NCI-H2227 treated with DMSO at 0.1 percent for 48 hours (cell line): ENCODE measurements at regions not wholly inside any gene's neighbourhood (a gene's known extent, or its start where the extent isn't known, plus 50 kb on each side); places are given as distances from the start of the nearest gene placed in this dataset.
"Not testable (repeated sequence)": the region's sequence is repeated elsewhere in the genome, so short reads cannot be mapped to it uniquely, and the experiment has no call there.

Experiments
- DNase-seq: peaks from one replicate; lab custom pipeline; 2025; lab: John Stamatoyannopoulos, UW

GRCh38 chr10:117790621-117791020 is 248.1 kb downstream of the EMX2 start:
- DNase-seq = no peak

DNA sequence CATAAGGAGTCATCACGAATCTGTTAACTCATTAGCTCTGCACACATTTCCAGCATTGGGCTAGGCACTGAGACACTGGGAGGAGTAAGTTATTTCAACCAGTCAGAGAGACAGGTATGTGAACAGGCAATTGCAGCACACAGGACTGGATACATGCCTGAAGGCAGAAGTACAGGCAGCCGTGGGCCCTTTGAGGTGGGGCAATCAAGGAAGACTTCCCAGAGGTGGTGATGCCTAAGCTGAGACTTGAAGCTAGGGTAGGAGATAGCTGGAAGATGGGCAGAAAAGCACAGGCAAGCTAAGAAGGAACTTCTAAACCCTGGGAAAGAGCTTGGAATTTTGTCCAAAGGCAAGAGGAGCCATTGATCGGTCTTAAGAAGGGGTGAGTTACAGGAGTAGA is 249.7 kb downstream of the EMX2 start:
- DNase-seq = no peak

DNA sequence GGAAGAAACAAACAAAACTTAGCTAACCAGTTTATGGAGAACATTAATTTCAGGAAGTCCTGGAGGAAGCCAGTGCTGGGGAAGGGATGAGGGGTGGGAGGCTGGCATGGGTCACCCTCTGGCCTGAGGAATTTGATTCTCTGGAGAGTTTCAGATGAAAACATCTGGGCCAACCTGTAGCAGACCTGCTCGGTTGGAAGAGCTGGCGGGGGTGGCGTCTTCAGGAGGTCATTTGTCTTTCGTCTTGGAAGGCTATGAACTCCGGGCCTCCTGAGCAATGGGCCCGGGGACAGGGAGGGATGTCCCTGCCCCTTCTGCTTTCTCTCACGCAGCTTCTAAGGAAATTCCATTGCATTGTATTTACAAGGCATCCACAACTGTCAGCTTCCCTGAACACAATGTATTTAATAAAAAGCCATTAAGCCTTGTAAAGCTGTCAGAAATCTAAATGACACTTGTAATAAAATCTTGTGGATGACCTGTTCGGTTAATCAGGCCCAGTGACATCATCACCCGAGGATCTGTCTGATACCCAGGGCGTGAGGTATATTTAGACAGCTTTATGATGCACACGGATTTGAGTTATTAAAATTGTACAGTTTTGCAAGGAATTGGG is 250.5 kb downstream of the RAB11FIP2 start:
- no peak for DNase-seq

GRCh38 chr10:117797296-117797695 is 249.4 kb downstream of the RAB11FIP2 start:
- no peak for DNase-seq

DNA sequence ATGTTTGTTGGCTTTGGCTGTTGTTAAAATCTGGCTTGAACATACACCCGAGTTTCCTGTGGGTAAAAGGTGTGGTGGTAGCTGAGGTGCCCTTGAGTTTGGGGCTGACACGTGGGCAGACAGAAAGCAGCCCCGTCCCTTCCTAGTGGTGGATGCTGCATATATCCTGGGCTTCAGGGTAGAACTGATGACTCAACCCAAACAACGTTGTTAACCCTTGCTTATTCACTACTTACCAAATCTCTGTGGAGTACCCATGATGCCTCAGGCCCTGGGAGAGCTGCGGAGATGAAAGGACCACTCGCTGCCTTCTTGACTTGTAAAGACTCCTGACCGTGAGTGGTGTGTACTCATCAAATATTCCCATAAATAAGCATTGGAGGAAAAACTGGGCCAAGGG is 245.1 kb downstream of the RAB11FIP2 start:
- no peak for DNase-seq

DNA sequence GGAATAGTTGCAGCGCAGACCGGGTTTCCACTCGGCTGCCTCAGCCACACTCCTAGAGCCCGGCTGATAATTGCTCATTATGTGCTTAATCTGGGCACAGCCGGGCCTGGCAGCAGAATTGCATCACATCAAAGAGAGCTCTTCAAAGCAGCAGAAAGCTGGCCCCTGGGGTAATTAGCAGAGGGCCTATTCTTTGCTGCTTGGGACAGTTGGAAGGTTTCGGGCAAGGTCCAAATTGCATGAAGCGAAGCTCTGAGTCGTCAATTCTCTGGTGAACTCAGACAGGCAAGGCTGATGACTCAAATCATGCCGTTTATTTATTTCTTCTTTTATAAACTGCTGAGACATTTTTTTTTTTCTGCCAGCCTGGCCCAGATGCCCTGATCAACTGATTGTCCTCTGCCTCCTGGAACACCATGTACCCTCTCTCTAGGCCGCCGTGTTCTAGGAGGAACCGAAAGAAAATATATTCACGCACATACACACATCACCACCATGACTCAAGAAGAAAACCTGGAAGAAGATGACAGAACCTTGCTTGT is 242.2 kb downstream of the RAB11FIP2 start:
- no peak for DNase-seq

- no peak for DNase-seq
Measured at GRCh38 chr10:117805139-117805538, 241.6 kb downstream of the RAB11FIP2 start.

DNA sequence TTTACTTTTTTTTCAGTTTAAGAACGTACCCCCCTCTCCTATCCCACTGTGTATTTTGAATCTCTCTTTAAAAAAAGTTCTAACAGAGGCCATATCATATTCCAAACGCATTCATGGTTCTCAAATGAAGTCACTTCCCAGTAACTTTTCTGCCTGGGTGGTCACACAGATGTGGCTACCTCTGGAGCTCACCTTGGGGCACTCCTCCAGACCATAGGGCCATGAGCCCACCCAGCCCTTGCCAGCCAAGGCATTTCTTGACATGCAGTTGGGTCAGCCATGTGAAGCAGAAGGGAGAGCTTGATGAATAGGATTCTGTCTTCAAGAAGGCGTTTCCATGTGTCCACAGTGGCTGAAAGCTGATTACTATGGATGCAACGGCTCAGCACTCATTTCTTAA is 239.3 kb downstream of the RAB11FIP2 start:
- DNase-seq = no peak

- not testable (repeated sequence) for DNase-seq
Measured at GRCh38 chr10:117815816-117816215, 230.9 kb downstream of the RAB11FIP2 start.

DNA sequence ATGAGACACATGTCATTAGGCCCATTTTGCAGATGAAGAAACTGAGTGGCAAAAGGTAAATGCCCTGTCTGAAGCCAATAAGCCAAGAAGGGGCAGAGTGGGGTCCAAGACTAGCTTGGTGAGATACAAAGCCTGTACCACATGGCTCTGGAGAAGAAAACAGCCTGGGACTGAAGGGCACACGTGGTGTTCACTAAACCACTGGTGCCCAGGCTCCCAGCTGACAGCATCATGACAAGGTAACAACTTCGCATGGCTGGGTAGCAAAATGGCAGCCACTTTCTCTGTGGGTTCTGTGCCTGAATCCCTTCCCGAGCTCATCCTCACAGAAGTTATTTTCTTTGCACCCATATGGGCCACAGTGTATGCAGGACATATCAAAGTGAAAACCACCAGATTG is 229.6 kb downstream of the RAB11FIP2 start:
- no peak for DNase-seq

DNA sequence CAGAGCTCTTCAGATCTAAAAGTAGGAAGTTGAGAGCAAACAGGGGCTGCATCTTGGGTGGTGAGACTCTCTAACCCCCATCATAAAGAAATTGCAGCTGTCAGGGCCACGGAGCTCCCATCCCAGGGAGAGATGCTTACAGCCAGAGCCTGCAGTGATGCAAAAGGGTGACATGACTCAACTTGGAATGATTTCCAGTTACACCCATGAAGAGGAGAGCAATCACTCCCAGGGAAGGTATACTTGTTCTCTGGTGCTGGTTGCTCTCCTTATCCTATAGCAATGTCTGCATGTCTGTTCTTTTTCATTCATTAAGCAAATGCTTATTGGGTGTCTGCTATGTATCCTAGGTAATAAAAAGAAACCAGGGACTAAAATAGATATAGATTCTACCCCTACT is 228.0 kb downstream of the RAB11FIP2 start:
- no peak for DNase-seq

- DNase-seq = no peak
Measured at GRCh38 chr10:117819304-117819703, 227.4 kb downstream of the RAB11FIP2 start.

DNA sequence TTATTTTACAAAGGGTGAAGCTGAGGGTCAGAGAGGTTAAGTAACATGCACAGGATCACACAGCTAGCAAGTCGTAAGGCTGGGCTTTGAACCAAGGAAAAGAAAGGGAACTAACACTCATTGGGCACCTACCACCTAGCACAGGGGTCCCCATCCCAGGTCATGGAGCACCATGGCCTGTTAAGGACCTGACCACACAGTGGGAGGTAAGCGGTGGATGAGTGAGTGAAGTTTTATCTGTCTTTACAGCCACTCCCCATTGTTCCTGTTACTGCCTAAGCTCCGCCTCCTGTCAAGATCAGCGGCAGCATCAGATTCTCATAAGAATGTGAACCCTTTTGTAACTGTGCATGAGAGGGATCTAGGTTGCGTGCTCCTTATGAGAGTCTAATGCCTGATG is 222.8 kb downstream of the RAB11FIP2 start:
- DNase-seq = no peak

- DNase-seq = no peak
Measured at GRCh38 chr10:117830205-117830604, 216.5 kb downstream of the RAB11FIP2 start.

GRCh38 chr10:117830787-117831212 is 215.9 kb downstream of the RAB11FIP2 start:
- no peak for DNase-seq

DNA sequence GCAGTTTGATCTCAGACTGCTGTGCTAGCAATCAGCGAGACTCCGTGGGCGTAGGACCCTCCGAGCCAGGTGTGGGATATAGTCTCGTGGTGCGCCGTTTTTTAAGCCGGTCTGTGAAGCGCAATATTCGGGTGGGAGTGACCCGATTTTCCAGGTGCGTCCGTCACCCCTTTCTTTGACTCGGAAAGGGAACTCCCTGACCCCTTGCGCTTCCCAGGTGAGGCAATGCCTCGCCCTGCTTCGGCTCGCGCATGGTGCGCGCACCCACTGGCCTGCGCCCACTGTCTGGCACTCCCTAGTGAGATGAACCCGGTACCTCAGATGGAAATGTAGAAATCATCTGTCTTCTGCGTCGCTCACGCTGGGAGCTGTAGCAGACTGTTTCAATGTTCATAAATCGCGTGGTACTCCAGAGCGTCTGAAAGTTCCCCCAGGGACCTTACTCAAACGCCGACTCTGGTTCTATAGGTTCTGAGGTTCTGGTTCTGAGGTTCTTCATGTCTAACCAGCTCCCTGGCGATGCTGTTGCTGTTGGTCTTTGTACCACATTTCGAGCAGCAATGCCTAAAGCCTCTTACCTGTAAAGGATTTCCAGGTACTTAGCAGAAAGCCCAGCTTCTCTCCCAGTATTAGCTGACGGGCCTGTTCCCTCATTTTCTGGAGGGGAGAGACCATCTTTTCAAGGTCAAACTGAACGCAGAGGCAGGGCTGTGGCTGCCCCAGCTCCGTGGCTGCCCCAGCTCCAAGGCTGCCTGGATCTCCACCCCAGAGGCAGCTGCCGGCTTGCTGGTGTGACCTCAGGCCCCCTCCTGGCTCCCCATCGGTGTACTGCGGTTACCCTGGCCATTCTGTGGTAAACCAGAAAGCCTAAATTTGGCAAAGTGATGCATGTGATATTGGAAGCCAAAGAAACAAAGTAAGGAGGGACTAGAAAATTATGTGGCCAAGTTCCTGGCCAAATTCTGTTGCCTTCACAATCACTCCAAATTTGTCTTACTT is 207.9 kb downstream of the RAB11FIP2 start:
- not testable (repeated sequence) for DNase-seq

DNA sequence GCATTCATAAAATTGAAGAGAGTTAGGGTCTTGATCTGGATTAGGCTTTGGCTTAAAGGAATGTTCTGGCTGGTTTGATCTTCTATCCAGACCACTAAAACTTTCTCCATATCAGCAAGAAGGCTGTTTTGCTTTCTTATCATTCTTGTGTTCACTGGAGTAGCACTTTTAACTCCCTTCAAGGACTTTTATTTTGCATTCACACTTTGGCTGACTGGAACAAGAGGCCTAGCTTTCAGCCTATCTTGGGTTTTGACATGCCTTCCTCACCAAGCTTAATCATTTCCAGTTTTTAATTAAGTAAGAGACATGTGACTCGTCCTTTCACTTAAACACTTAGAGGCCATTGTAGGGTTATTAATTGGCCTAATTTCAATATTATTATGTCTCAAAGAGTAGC is 190.3 kb downstream of the RAB11FIP2 start:
- DNase-seq = not testable (repeated sequence)

- DNase-seq = no peak
Measured at GRCh38 chr10:117860135-117860534, 186.6 kb downstream of the RAB11FIP2 start.

DNA sequence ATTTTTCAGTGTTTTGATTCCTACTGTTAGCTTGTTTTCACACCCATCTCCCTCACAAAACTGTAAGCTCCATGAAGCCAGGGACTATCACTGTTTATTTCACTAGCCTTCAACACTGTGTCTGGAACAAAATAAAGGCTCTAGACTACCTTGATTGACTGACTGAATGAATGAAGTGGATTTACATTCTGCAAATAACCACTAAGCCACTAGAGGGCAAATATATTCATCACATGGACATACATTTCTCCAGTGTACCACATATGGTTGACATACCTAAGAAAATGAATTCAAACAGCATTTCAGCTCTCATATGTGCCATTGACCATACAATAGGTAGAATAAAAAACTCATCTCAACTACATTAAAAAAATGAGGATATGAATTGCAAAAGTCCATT is 185.9 kb downstream of the RAB11FIP2 start:
- DNase-seq = no peak

DNA sequence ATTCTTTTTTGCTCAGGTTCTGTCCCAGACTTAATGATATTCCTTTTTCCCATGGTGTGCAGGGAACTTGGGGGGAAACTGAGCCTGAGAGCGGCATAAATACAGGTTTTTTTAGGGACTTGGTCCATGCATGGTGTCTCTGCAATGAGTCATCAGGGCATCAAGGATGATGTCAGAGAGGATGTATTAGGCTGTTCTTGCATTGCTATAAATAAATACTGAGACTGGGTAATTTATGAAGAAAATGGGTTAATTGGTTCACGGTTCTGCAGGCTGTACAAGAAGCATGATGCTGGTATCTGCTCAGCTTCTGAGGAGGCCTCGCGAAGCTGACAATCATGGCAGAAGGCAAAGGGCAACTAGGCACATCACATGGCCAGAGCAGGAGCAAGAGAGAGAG is 185.4 kb downstream of the RAB11FIP2 start:
- no peak for DNase-seq

GRCh38 chr10:117863771-117864170 is 183.0 kb downstream of the RAB11FIP2 start:
- no peak for DNase-seq

DNA sequence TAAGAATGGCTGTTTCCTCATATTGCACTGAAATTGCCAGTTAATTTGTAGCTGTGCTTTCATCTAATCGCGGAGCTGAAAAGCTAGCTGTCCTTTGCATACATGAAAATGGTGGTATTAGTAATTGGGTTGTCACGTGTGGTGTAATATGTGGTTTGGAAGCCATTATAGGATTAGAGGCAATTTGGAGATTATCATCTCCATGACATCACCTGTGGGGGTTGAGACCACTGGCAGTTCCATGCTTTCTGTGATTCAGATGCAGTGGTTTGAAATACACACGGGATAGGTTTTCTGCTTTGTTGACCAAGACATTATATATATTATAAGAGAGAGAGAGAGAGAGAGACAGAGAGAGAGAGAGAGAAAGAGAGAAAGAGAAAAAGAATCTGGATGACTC is 180.8 kb downstream of the RAB11FIP2 start:
- DNase-seq = no peak

GRCh38 chr10:117868151-117868550 is 178.6 kb downstream of the RAB11FIP2 start:
- no peak for DNase-seq
